Posterior vena cava (tissue), 2 donors: ENCODE measurements at regions not wholly inside any gene's neighbourhood (a gene's known extent, or its start where the extent isn't known, plus 50 kb on each side); places are given as distances from the start of the nearest gene placed in this dataset.

ENCODE experiments used
- DNase-seq: peaks from one replicate; pipeline ENCODE4 v3.0.0-alpha.2; 2020; ENCODE audit warnings: low spot score
- intact Hi-C, 2 donors: fragments of 100-400 bp; cut with DNase I; formaldehyde crosslinking; loops; one replicate each; pipeline versions ENCODE4 v1.14.1 to v1.14.2; 2022 to 2023
- donor health status: DM: yes; HTN: yes; CAD: no.
- donor health status: DM: yes; HTN: yes; CAD: no.

DNA sequence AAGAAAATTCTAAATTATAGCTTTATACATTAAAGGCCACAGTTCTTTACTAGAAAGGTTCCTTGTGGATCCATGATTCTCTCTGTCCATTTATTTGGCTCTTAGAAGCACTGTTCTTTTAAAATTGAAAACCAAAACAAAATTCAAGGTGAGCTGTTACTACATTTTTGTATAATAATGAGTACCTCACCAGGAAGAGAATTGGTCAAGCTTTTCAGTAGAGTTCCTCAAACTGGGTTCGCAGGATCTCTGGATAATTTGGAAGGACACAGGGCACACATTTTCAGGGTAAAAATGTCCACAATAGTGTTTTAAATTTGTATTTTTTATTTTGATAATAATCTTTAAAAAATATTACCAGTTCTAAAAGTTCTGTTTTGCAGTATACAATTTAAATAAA is 93.0 kb downstream of the PPP1R3A start:
- DNase-seq, result no peak
- intact Hi-C loops, result no loop called here

- intact Hi-C loops, result no loop called here
- no peak for DNase-seq
Observed at GRCh38 chr7:113824117-113824823, 94.5 kb downstream of the PPP1R3A start.

- DNase-seq, result no peak
- intact Hi-C loops, result no loop called here
Observed at GRCh38 chr7:113819474-113819873, 99.3 kb downstream of the PPP1R3A start.

GRCh38 chr7:113816639-113817038 is 102.2 kb downstream of the PPP1R3A start:
- no peak for DNase-seq
- intact Hi-C loops, result no loop called here

DNA sequence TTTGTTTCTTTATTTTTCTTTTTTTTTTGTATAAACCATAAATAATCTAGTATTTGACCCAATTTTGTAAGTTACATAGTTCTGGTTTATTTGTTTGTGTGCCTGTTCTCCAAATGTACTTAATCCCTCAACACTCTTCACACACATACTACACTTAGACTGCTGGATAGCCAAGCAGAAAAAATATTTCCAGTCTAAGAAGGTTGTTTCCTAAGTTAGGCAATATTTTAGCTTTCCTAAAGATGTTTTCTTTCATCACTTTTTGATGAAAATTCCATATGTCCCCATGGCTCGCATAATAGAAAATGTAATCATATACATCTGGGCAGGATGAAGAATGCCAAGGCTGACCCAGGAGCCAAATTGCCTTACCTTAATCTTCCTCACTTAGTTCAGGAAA is 105.3 kb downstream of the PPP1R3A start:
- intact Hi-C loops, result no loop called here

GRCh38 chr7:113812591-113813255 is 106.1 kb downstream of the PPP1R3A start:
- intact Hi-C loops, result no loop called here

More for the DNA sequence above, 105.3 kb downstream of the PPP1R3A start:
- no peak for DNase-seq

DNA sequence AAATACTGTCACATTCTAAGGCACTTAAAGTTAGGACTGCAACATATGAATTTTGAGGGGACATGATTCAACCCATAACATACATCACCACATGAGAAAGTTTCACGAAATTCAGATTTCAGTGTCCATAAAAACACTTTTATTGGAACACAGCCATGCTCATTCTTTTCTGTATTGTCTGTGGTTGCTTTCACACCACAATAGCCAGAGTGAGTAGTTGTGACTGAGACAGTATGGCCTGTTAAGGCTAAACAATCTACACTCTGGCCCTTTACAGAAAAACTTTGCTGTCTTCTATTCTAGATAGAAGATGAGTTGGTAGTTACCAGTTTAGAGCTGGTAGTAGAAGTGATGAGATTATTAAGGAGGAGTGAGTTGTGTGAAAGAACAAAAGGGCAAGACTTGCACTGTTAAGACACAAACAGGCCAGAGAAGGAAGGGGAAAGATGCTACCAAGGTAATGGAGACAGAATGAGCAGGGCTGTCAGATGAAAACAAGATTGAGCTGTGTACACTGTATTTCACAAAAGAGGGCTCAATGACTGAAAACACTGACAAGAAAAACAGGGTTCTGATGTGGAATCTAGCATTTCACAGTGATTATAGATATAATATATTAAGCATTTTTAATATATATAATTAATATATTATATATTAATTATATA is 108.6 kb downstream of the PPP1R3A start:
- intact Hi-C loops, result no loop called here
- no peak for DNase-seq

More at GRCh38 chr7:113812591-113813255, 106.1 kb downstream of the PPP1R3A start:
- DNase-seq, result no peak

GRCh38 chr7:113809581-113809980 is 109.2 kb downstream of the PPP1R3A start:
- intact Hi-C loops, result no loop called here
- DNase-seq, result no peak

DNA sequence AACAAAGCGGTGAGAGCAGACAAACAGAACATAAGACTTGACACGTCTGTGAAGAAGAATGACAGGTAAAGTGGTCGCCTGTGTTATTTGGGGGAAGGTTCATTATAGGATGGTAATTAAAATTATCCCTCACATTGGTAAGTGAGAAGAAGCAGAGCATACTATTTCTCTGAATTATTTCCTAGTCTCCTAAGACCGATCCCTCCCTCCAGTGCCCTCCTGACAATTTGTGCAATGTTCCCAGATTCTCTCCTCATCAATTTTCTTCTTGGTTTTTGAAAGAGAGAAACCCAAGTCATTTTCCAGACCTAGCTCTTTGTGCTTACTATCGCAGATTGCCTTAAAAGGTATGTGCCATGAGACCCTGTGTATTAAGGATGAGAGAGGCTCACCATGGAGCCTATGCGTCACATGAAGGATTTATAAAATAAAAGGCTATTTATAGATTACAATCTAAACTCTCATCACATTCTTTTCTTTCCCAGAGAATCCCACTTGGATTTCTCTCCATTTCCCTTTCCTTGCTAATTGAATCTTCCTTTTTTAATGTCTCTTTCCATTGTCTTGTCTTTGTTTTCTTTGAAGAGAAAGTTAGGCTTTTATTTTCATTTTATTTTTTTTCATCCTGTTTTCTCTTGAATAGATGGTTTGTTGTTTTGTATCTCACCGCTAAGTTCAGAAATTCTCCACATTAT is 112.0 kb downstream of the PPP1R3A start:
- intact Hi-C loops, result no loop called here
- DNase-seq, result no peak

GRCh38 chr7:113805976-113806375 is 112.8 kb downstream of the PPP1R3A start:
- intact Hi-C loops, result no loop called here
- no peak for DNase-seq

DNA sequence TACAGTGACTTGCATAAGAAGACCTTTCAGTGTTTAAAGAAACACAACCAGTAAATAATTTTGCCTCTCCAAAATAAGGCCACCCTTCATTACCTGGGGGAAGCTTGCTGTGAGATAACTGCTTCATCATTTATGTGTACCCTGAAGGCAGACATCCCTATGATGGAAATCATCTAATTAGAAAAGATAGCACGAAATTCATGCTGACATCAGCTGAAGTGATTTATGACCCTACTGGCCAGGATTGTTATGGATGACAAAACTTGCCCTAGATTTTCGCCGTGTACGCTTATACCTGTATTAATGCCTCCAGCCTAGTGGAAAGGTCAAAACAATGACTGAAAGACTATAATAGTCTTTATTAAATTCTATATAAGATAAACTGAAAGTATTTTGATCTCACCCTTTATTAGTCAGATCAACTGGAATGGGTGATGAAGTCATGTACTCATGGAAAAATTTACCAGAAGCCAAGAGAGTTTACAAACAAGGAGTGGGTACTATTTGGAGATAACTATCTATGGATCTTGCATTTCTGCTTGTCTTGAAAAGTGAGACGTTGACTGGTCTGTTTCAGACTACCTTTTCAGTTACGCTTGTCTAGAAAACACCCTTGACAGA is 114.2 kb downstream of the PPP1R3A start:
- intact Hi-C loops, result no loop called here
- no peak for DNase-seq

DNA sequence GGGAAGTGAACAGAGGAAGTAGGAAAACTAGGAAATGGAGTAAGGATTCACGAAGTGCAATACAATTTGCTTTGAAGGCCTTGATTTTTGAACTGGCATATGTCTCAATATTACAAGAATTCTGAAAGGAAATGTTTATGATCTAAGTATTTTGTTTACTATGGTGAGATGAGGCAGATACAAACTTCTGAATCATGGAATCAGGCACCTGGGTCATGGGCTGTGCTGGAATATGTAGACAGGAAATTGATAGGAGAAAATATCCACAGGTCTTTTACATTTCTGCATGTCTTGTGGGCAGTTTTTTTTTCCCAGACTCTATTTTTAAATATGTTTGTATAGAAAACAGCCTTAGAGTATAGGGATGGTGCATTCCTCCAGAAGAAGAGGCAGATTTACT is 117.1 kb downstream of the PPP1R3A start:
- DNase-seq, result no peak
- intact Hi-C loops, result no loop called here

GRCh38 chr7:113800826-113801225 is 118.0 kb downstream of the PPP1R3A start:
- DNase-seq, result no peak
- intact Hi-C loops, result no loop called here

DNA sequence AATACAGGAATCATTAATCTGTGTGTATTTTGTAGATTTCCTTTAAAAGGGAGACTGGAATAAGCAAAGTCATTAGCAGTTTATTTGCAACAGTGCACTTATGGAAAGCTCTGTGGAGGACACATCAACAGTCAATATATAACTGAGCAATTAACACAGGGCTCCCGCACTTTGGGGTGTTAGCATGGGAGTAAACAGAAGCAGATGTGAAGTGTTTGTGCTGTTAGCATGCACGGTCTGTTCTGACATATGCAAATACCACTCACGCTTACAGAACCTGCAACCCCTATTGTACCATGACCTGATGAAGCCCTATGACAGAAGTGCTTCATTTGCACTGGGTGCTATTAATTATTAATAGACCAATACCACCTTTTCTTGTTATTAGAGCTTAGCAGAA is 118.9 kb downstream of the PPP1R3A start:
- no peak for DNase-seq
- intact Hi-C loops, result no loop called here

DNA sequence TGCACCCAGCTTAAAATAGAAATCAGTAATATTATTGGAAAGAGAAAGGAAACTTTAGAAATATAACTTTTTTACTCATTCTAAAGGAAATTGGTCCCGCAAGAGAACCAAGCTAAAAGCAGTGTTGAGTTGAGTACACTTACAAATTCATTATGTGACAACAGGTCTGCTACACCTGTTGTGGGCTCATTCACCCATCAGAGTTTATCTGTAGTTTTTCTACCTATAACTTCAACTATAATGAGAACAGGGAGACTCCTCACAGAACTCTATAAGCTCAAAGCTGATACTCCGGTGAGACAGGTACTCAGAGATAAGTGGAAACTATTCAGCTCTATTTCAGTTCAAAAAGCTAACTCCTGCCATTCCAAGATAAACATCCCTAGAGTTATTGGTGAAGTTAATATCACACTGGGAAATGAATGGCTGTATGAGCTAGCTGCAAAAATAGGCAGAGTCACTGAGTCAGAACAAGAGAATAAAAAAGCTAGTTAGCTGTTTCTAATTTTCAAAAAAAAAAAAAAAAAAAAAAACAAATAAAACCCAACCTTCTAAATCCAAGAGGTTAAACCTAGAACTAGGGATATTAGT is 121.3 kb downstream of the PPP1R3A start:
- DNase-seq, result no peak
- intact Hi-C loops, result no loop called here

DNA sequence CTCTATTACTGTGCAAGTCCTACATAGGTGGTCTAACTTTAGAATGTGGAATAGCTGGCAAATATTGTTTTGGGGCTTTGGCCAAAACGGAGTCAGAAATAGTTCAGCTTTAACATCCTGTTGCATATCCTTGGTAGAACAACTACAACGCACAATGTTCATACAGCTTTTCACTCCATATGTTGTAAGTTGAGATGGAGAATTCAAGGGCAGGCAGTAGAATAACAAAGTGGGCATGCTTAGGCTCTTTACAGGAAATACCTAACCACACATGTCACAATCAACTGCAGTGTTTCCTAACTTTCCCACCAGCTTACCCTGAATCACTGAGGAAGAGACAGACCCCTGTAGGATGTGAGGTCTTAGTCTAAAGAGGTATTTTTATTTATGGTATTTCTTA is 122.3 kb downstream of the PPP1R3A start:
- intact Hi-C loops, result no loop called here
- DNase-seq, result no peak

- no peak for DNase-seq
- intact Hi-C loops, result no loop called here
Observed at GRCh38 chr7:113794573-113794972, 124.2 kb downstream of the PPP1R3A start.

GRCh38 chr7:113793171-113793570 is 125.6 kb downstream of the PPP1R3A start:
- DNase-seq, result no peak
- intact Hi-C loops, result no loop called here

GRCh38 chr7:113790025-113790424 is 128.8 kb downstream of the PPP1R3A start:
- intact Hi-C loops, result no loop called here
- DNase-seq, result peak; percentile 32
